ENCODE measurements at regions not wholly inside any gene's neighbourhood (a gene's known extent, or its start where the extent isn't known, plus 50 kb on each side); places are given as distances from the start of the nearest gene placed in this dataset.

DNA sequence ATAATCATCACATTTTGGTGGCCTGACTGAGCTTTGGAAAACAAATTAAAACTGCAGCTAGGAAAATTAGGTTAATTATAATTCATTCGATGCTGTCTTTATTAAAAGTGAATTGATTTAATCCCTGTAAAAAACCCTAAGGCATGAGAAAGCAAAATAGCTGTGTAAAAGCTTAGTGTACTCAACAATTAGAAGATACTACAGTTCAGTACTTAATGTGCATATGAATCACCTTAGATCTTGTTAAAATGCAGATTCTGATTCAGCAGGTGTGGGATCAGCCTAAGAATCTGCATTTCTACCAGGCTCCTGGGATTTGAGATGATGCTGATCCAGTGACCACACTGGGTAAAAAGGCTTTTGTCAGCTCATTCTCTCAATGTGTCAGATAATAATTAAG lies 559.9 kb upstream of the GOLIM4 start:
- TF ChIP-seq, protein P1, sequence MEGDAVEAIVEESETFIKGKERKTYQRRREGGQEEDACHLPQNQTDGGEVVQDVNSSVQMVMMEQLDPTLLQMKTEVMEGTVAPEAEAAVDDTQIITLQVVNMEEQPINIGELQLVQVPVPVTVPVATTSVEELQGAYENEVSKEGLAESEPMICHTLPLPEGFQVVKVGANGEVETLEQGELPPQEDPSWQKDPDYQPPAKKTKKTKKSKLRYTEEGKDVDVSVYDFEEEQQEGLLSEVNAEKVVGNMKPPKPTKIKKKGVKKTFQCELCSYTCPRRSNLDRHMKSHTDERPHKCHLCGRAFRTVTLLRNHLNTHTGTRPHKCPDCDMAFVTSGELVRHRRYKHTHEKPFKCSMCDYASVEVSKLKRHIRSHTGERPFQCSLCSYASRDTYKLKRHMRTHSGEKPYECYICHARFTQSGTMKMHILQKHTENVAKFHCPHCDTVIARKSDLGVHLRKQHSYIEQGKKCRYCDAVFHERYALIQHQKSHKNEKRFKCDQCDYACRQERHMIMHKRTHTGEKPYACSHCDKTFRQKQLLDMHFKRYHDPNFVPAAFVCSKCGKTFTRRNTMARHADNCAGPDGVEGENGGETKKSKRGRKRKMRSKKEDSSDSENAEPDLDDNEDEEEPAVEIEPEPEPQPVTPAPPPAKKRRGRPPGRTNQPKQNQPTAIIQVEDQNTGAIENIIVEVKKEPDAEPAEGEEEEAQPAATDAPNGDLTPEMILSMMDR (IDR thresholded peaks at IDR 0.05), result no peak
- no peak for TF ChIP-seq POLR2A (IDR thresholded peaks at IDR 0.05)

Data from ovary (tissue), 3 donors.